Stimulated activated CD4-positive, alpha-beta T cell treated with anti-CD3 and anti-CD28 coated beads, Interleukin-4, amount 100 ng/mL, for 48 hours (primary cell): ENCODE measurements at regions not wholly inside any gene's neighbourhood (a gene's known extent, or its start where the extent isn't known, plus 50 kb on each side); places are given as distances from the start of the nearest gene placed in this dataset.

Source experiments
- DNase-seq, 2 donors: peaks; one replicate each; pipeline ENCODE4 v3.0.0-alpha.2; 2020; ENCODE audit warnings: low read depth in 2 of 2

DNA sequence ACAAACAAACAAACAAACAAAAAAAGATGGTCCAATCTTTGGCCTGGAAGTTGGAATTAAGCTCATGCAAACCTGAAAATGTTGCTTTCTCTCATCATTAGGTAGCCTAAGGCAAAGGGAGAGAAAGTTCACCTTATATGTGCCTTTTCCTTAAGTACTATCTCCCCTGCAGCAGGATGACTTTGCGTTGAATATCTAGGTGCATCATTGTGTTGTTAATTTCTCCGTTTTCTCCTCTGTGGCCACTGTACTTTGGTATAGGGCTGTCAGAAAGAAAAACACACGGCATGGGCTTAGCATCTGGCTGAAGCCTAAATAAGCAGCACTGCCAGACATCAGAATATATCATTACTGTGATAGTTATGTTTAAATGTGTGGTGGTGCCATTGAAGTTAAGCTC is 345.5 kb downstream of the BCAT1 start:
- DNase-seq, result no peak

DNA sequence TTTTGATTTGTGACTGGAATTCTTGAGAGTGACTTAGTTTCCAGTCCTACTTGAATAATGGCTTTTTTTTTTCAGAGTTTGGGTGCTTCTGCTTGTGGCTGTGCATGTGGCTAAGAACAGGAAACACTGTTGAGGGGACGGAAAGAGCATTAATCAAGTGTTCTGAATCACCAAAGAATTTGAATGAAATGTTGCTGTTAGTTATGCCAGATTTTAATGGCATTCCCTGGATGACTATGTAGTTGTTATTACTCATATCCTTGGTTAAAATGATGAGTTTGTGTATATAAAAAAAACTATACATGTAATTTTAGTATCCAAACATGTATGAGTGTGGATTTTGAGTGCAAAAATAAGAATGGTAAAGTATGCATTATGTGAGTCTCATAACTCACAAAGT is 347.9 kb downstream of the BCAT1 start:
- DNase-seq, result no peak

DNA sequence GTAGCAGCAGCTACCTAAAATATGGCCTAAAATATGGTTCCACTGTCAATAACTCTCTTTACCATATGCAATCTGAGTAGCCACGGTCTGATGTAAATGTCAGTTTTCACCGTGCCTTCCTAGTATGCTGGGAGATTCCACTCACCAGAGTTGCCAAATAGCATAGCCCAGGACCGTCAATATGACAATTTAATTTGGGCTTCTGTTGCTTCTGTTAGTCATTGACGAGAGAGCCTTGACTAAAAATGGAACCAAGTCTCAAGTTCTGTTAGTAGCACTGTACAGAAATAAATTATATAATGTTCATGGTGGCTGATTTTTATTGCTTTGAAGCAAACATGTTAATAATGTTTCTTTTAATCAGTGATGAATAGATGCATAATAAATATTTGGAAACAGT is 348.4 kb downstream of the BCAT1 start:
- DNase-seq, result no peak

DNA sequence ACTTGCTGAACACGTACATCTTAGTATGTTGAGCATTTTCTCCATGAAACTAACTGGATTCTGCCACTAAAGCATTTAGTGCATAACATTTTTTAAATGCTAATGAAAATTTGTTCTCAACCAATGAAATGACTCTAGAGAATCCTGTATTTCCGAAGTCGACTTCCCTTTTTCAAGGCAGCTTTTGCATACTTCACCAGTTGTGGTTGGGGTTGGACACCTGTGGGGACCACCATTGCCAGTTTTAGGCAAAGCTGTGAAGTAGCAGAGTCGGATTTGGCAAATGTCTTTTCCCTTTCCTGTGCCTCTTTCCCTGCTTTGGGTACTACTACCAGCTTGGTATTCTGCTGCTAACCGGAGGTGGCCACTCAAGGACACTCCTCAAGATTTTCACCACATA is 349.2 kb downstream of the BCAT1 start:
- no peak for DNase-seq

DNA sequence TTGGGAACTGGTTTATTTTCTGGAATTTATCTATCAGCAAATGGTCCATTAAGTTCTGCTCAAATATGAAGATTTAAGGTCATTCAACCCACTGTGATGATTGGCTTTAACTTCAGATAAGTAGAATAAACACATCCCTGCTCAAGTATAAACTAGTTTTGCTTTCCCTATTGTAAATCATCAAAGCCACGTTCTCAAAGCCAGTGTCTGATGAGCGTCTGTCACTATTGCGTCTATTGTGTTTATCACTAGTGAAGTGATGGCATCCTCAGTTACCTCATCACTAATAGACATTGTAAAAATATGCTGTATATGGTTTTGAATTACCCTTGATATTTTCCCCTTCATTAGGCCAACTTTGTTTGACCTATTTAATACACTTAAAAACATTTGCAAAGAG is 351.3 kb downstream of the BCAT1 start:
- DNase-seq, result no peak

DNA sequence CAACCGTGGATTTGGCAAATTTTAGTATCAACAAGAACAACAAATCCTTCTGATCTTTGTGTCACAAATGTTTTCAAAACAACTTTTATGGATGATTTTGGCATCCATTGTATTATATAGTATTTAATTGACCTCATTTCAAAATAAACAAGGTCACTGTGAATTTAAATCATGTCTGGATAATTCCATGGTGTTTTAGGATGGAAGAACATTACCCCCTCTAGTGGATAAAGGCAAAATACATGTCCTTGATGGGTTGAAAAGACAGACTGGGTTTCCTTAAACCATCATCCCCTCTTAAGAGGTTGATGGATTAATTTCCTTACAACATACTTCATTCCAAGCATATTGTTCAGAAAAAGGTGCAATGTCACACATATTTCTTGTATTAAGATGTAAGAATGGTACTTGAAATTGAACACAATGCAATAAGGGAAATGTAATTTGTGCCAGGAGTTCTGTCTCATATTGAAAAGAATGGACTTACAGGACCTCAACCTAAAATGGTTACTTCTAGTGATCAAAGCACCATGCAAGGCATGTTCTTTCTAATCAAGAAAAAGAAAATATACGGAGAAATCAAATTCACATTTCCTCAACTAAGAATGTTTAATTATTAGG is 352.0 kb downstream of the BCAT1 start:
- no peak for DNase-seq

DNA sequence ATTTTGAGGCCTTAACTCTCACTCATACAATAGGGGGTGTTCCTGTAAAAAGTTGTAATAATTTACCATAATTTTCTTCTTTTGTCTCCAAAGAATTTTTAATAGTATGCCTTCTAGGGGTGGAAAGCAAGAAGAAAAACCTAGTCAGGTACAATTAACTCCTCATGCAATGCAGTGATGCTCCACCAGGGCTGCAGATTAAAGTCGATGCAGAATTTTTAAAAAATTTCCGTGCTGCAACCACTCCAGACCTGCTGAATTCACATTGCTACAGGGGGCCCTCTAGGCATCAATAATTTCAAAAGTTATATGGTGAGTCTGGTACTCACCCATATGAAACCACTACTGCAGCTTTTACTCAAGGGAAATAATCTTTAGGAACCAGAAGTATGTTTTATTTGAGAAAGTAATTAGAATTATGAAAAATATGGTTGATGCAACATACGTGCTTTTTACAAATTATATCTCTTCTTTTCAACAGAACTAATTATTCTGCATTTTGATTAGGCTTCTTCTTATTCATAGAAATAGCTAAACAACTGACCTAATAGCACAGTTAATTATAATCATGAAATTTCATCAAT is 353.2 kb downstream of the BCAT1 start:
- DNase-seq, result no peak

DNA sequence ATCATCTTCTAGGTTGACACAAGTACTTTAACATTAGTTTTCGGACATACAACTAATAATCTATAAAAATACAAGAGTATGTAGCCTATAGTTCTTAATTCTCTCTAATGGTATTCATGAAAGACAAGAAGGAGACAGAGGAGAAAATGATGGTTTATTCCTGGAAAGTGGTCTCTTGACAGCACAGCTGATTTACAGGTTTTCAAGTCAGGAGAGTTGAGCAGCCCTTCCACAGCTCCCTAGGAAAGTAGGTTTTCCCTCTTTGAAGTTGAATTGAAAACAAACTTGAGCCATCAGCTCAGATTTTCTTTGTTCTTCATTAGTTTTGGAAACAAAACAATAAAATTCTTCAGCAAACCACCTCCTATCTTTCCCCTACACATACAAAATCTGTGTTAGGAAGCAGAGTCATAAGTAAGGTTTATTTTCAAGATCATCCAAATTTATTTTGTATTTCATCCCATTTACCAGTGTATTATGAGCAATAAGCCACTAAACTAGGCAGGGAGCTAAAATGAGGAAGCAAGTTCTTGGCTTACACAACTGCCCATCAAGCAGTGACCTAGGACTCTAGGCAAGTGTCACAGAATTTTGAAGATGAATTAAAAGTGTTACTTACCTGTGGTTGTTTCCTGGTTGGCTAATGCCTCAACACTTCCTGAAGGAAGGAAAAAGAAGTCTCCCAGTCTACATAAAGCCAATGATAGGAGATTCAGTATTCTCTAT is 357.0 kb downstream of the BCAT1 start:
- no peak for DNase-seq

DNA sequence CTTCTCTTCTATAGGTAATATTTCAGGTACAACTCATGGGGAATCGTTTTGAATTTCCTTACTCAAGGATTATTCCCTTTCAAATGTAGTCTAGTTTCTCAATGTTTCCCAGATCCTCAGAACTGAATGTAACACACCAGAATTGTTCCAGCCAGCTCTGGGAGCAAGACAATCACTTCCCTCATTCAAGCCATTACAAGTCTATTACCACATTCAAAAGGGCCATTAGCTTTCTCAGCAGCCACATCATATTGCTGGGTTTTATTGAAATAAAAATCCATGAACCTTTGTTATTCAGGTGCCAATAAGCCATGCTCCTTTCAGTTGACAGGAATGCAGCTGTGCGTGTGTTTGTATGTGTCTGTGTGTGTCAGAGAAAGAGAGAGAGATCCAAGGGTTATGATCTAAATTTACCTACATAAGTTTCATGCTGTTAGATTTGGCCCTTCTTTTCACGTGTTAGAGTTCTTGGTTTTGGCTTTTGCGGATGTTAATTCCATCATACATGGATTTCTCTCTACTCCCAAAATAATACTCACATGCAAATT is 357.7 kb downstream of the BCAT1 start:
- DNase-seq, result no peak

DNA sequence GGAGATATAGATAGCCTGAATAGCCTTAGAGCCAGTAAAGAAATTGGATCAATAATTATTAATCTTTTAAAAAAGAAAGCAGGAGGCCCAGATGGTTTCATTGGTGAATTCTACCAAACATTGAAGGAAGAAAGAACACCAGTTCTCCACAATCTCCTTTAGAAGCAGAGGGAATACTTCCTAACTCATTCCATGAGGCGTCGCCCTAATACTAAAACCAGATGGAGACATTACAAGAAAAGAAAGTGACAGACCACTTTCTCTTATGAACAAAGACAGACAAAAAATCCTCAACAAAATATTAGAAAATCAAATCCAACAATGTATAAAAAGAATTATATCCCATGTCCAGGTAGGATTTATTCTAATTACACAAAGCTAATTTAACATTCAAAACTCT is 362.6 kb downstream of the BCAT1 start:
- no peak for DNase-seq

DNA sequence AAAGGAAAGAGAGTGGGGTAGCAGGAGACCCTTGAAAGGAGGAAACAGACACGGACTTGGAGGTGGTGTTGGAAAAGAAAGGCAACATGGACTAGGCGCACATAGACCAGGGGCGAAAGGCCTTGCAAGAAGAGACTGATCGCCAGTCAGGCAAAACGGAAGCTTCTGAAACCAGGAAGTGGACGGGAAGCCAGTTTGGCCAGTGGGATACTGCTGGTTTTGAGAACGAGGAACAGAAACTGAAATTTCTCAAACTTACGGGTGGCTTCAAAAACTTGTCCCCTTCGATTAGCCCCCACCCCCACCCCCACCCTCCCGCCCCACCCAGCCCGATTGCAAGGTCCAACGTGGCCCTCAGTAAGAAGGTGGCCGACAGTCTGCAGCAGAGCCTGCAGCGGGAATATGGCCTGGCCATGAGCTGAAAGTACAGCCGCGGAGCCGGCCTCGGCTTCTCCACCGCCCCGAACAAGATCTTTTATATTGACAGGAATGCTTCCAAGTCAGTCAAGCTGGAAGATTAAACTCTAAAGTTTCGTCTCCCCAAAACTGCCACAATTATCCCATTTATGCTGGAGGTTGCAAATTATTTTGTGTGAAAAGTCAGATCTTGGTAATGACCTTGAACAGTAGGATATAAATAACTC is 364.7 kb downstream of the BCAT1 start:
- no peak for DNase-seq

DNA sequence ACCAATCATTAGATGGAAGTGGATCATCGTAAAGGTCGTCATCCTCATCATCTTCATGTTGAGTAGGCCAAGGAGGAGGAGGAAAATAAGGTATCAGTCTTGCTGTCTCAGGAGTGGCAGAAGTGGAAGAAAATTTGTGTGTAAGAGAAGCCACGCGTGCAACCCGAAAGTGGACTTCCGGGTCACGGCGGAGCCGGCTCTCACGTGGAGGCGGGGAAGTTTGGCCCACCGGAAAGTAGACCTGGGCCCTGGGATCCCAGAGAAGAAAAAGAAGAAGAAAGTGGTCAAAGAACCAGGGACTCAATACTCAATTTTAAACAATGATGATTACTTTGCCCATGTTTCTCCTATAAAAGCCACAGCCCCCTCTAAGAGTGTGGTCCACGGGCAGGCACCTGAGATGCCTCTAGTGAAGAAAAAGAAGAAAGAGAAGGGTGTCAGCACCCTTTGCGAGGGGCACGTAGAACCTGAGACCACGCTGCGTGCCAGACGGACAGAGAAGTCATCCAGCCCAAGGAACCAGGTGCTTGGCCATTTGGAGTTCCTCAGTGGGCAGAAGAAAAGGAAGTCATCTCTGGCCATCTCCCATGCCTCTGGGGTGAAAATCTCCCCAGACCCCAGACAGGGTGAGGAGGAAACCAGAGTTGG is 365.8 kb downstream of the BCAT1 start:
- no peak for DNase-seq

DNA sequence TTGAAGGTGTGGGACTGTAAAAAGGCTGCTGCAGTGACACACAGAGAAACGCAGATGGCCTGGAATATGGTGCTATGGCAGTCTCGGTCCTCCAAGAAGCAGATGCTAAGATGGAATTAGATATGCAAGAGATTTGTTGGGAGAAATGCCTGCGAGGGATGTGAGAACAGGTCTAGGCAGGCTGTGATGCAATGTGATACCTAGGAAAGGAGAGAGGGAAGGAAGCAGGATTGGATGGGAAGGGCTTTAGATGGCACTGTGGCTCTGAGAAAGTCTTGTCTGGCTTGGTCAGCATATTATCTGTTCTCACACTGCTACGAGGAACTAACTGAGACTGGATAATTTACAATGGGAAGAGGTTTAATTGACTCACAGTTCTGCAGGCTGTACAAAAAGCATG is 374.4 kb downstream of the BCAT1 start:
- DNase-seq, result no peak

DNA sequence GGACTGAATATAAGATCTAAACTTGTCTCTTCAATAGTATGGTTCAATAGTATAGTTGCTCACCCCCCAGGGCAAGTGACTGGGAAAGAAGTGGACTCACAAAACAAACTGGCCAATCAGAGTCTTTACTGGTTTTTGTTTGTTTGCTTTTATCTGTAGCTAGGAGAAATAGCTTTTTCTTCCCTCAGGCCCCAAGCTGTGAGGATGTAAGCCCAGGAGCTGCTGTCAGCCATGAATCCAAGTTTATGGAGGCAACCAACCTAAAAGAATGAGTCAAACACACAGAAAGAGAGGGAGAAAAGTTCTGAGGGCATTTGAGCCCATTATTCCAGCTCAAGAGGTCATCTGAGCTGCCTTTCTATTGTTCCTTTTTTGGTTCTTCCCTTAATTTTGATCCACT is 375.3 kb downstream of the BCAT1 start:
- no peak for DNase-seq

DNA sequence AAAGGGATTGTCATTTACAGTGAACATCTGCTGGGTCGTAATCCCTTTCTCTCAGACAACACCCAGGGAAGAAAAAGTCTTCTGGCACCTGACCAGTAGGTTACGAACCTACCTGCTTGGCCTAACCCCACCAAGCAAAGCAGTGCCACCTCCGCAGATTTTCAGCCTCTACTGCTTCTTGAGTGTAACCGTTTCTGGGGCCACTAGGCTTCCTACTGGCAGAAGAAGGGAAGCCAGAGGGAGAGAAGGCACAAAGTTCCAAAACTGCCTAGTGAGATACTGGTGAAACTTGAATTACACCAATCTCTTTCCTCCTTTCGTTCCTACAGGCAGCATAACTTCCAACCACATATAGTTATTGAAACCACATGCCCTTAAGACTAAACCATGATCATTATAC is 383.6 kb downstream of the BCAT1 start:
- no peak for DNase-seq

DNA sequence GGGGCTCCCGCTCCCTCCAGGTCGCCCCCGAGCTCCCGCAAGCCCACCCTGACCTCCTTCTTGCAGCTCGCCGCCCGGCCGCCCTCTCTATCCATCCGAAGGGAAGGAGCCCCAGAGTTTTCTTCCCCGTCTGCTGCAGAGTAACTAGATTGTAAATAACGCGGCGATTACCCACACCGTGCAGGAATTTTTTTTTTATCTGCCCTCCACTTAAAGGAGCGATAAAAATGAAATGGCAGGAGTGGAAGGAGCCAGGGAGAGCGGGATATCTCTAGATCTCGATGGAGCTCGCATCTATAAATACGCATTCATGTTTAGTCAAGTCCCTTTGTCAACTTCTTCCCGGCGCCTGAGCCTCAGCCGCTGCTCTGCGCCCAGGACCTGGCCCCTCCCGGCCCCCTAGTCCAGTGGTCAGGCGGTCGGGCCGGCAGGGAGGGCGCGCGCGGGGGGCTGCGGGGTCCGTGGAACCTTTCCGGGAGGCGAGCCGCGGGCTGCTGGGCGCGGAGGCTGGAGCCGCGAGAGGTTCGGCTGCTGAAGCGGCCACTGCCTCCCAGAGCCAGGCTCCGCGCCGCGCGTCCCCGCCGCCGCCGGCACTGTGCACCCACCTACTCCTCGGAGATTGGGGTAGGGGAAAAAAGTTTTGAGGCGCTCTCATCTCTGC is 386.0 kb downstream of the BCAT1 start:
- DNase-seq, result no peak

DNA sequence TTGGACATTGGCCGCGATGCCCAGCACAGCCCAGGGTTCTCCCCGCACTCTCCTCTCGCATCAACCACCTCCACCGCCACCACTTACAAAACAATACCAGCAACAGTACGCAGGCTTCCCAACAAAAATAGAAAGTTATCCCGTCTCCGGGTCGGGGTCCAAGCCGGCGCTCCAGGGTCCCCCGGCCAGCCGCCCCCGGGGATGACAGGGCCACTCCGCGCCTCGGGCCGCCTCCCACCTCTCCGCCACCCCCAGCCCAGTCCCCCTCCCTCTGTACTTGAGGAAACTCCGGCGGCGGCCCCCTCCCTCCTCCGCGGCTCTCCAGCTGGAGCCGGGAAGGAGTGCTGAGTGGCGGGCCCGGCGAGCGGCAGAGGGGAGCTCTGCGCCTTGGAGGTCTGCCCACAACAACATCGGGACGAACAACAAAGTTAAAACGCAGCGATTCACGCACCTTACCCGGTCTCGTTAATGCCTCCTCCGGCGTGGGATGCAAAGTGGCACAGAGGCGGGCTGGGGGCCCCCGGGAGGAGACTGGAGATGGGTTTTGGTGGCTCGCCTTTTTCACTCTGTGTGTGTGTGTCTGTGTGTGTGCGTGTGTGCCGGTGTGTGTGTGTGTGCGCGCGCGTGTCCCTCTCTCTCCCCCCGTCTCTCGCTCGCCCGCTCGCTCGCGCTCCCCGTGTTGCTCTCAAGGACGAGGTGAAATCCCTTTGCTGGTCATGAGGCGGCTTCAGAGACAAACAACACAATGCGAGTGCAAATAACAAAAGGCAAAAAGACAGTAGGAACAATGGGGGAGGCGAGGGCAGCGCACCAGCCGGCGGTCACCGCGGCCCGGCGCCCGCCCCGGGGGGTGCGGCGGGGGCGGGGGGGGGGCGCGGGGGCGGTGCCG is 386.8 kb downstream of the BCAT1 start:
- DNase-seq, result no peak

DNA sequence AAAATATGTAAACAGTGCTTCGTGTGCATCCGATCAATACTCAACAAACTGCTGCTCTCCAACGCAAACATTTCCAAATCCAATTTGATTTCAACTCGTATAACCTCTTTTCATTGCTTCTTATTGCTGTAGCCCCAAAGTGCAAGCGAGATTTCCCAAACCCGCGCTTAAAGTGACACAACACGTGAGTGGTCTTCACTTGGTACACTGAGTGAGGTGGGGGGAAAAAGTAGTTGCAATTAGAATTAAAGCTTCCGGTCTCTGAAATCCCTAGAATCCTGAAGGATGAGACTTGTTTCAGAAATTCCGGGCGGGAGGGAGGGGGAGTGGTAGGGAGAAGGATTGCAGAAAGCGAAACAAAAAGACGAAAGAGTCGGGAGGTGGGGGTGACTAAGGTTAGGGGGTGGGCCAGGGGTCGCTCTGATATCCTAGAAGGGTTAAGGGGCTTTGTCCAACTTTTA is 387.5 kb downstream of the BCAT1 start:
- no peak for DNase-seq

DNA sequence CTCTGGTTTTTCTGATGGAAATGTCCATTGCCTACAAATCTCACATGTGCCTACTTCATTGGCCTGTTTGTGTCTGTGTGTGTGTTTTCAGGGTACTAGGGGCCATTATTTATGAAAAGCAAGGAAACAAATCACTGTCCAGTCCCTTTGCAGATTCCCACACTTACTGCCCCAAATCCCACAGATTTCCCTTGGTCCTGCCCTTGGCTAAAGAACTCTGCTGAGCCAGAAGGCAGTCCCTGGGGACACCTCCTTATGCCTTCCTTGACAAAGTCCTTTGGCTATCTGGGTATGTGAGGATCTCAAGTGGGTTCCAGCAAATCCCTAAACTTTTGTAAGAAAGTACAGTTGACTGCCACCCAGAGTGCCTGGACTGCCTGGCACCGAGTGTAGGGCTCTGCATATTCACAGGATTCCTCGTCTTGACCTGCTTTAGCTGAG is 388.1 kb downstream of the BCAT1 start:
- no peak for DNase-seq

DNA sequence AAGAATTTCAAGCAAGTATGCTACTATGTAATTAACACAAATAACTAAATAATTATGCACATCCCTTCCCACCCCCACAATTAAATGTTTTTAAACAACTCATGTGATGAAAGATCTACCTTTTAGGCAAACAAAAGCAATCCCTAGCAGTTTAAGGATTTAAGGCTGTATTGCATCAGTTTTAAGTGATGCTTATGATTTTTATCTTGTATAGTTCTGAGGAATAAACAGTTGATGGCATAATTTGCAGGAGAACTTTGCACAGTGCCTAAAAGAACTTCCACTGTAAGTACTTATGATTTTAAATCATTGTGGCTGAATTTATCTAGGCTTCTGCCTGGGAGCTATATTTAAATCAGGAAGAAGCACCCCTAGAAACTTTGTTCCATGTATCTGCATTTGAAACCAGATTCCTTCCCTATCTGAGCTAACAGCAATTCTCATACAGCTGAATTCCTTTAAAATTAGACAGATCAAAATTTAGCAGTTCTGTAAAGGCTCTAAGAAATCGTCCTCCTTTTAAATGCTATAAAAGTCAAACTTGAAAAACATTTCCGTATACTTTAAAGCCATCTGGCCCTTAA is 388.6 kb downstream of the BCAT1 start:
- no peak for DNase-seq
